D721Med (cell line): ENCODE measurements at regions not wholly inside any gene's neighbourhood (a gene's known extent, or its start where the extent isn't known, plus 50 kb on each side); places are given as distances from the start of the nearest gene placed in this dataset.

Experiments used
- DNase-seq: peaks from one replicate; pipeline ENCODE4 v3.0.0; 2011; ENCODE audit warnings: low spot score; ENCODE audit not compliant: insufficient read length
- FAIRE-seq: peaks from 2 replicates; lab custom pipeline; 2011; peaks lifted over from hg19 to GRCh38; lab: Jason Lieb, UNC
- CTCF ChIP-seq: IDR thresholded peaks from 2 replicates; pipeline ENCODE4 v1.5.1; 2012; ENCODE audit warnings: mild to moderate bottlenecking, control low read depth; ENCODE audit not compliant: insufficient read depth; ENCODE audit errors: missing control alignments

- no peak for FAIRE-seq
- no peak for TF ChIP-seq CTCF
- no peak for DNase-seq
These were observed 949.2 kb downstream of the CDH11 start for GRCh38 chr16:64172652-64173051.

GRCh38 chr16:64172226-64172625 is 949.6 kb downstream of the CDH11 start:
- no peak for DNase-seq
- TF ChIP-seq CTCF: no peak
- FAIRE-seq: no peak

GRCh38 chr16:64171632-64172031 is 950.2 kb downstream of the CDH11 start:
- no peak for TF ChIP-seq CTCF
- DNase-seq (no peak), FAIRE-seq (no peak)

- no peak for TF ChIP-seq CTCF
- DNase-seq (no peak), FAIRE-seq (no peak)
These were observed 953.5 kb downstream of the CDH11 start for GRCh38 chr16:64168371-64168770.

- DNase-seq (no peak), FAIRE-seq (no peak)
- no peak for TF ChIP-seq CTCF
These were observed 953.9 kb downstream of the CDH11 start for GRCh38 chr16:64167936-64168335.

GRCh38 chr16:64165368-64165767 is 956.5 kb downstream of the CDH11 start:
- FAIRE-seq (no peak), DNase-seq (no peak)
- TF ChIP-seq CTCF: no peak

- DNase-seq: no peak
- TF ChIP-seq CTCF: no peak
- no peak for FAIRE-seq
These were observed 959.1 kb downstream of the CDH11 start for GRCh38 chr16:64162613-64163375.
